ENCODE measurements at regions not wholly inside any gene's neighbourhood (a gene's known extent, or its start where the extent isn't known, plus 50 kb on each side); places are given as distances from the start of the nearest gene placed in this dataset.

DNA sequence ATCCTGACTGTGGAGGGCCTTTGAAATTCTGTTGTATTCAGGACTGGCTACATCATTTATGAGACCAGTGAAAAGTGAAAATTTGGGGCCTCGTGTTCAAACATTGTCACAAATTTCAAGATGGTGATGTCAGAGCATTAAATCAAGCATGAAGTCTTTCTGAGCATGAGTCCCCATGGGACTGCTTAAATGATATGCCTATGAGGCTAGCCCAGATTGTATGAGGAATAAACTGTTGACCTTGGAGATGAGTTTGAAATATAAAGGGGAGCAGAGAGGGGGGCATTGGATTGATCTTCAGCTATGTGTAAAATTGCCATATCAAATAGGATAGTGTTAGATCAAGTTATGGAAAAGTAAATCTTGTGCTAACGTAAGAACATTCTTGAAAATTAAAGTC lies 230.0 kb downstream of the SPANXN3 start:
- TF ChIP-seq POLR2A (IDR thresholded peaks at IDR 0.05; ENCODE audit: low read depth) (no peak), POLR2AphosphoS5 (IDR thresholded peaks at IDR 0.05) (no peak), EP300 (IDR thresholded peaks at IDR 0.05) (no peak)
- TF ChIP-seq, protein P1, sequence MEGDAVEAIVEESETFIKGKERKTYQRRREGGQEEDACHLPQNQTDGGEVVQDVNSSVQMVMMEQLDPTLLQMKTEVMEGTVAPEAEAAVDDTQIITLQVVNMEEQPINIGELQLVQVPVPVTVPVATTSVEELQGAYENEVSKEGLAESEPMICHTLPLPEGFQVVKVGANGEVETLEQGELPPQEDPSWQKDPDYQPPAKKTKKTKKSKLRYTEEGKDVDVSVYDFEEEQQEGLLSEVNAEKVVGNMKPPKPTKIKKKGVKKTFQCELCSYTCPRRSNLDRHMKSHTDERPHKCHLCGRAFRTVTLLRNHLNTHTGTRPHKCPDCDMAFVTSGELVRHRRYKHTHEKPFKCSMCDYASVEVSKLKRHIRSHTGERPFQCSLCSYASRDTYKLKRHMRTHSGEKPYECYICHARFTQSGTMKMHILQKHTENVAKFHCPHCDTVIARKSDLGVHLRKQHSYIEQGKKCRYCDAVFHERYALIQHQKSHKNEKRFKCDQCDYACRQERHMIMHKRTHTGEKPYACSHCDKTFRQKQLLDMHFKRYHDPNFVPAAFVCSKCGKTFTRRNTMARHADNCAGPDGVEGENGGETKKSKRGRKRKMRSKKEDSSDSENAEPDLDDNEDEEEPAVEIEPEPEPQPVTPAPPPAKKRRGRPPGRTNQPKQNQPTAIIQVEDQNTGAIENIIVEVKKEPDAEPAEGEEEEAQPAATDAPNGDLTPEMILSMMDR (IDR thresholded peaks at IDR 0.05), result no peak

All from esophagus muscularis mucosa (tissue), 4 donors.